C4-2B (cell line): ENCODE measurements at regions not wholly inside any gene's neighbourhood (a gene's known extent, or its start where the extent isn't known, plus 50 kb on each side); places are given as distances from the start of the nearest gene placed in this dataset.

Source experiments
- CTCF ChIP-seq: fragments of 450-650 bp; conservative IDR thresholded peaks from 2 replicates; pipeline ENCODE4 v1.5.1; 2017; ENCODE audit warnings: mild to moderate bottlenecking
- ZFX ChIP-seq: fragments of 450-650 bp; IDR thresholded peaks from 2 replicates; pipeline ENCODE4 v1.6.1; 2017

GRCh38 chr6:51302431-51302830, 483.8 kb downstream of the TFAP2B start:
- TF ChIP-seq CTCF: no peak
- TF ChIP-seq ZFX: no peak
